ENCODE measurements at regions not wholly inside any gene's neighbourhood (a gene's known extent, or its start where the extent isn't known, plus 50 kb on each side); places are given as distances from the start of the nearest gene placed in this dataset.

DNA sequence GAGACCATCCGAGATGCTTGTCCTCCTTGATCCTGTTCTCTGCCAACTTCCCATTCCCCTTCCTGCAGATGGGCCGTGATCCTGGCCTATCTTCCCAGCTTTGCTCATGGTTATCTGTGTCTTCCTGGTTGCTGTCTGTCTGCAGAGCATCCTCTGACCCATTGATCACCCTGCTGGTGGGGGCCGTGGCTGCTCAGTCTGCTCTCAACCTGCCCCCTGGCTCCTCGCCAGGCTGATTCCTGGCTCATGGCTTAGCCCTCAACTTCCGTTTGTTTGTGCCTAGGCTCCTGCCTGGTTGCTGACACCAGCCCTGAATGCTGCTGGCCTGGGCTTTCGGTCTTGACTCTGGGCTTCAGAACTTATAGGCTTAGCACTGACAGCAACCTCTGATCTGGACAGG lies 67.1 kb upstream of the SMIM15 start:
- TF ChIP-seq POLR2AphosphoS5 (IDR thresholded peaks at IDR 0.05) (no peak), POLR2A (IDR thresholded peaks at IDR 0.05) (no peak)
- TF ChIP-seq, protein P1, sequence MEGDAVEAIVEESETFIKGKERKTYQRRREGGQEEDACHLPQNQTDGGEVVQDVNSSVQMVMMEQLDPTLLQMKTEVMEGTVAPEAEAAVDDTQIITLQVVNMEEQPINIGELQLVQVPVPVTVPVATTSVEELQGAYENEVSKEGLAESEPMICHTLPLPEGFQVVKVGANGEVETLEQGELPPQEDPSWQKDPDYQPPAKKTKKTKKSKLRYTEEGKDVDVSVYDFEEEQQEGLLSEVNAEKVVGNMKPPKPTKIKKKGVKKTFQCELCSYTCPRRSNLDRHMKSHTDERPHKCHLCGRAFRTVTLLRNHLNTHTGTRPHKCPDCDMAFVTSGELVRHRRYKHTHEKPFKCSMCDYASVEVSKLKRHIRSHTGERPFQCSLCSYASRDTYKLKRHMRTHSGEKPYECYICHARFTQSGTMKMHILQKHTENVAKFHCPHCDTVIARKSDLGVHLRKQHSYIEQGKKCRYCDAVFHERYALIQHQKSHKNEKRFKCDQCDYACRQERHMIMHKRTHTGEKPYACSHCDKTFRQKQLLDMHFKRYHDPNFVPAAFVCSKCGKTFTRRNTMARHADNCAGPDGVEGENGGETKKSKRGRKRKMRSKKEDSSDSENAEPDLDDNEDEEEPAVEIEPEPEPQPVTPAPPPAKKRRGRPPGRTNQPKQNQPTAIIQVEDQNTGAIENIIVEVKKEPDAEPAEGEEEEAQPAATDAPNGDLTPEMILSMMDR (IDR thresholded peaks at IDR 0.05): no peak
